ENCODE measurements at regions not wholly inside any gene's neighbourhood (a gene's known extent, or its start where the extent isn't known, plus 50 kb on each side); places are given as distances from the start of the nearest gene placed in this dataset.

DNA sequence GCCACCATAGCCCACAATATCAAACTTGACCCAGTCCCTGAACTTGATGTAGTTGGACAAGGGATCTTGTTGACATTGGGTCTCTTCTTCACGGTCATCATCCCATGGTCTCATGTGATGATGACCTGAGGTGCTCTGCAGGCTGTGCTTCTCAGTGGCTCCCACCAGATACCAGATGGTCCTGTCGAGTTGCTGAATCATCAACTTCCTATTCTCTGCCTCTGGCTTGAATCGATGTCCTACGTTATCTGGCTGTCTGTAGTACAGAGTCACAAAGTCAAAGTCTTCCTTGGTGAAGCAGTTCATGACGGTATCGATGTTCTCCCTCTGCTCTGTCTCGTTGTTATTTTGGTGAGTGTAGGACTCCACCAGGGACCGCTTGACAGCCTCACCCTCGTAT, 145.7 kb upstream of the ALDH3B2 start:
- no peak for TF ChIP-seq CTCF (IDR thresholded peaks at IDR 0.05; ENCODE audit: low read depth, low read length, missing input control)
- no peak for TF ChIP-seq JUND (IDR thresholded peaks at IDR 0.05)
- no peak for TF ChIP-seq EGR1 (IDR thresholded peaks at IDR 0.05; ENCODE audit: low read depth in 2 of 2)
- no peak for TF ChIP-seq YY1 (IDR thresholded peaks at IDR 0.05)

All from liver (tissue), 3 donors.